Adipose tissue (tissue), 3 donors: ENCODE measurements at regions not wholly inside any gene's neighbourhood (a gene's known extent, or its start where the extent isn't known, plus 50 kb on each side); places are given as distances from the start of the nearest gene placed in this dataset.
"Not testable (repeated sequence)": the region's sequence is repeated elsewhere in the genome, so short reads cannot be mapped to it uniquely, and the experiment has no call there.

ENCODE experiments used
- H3K27ac ChIP-seq: one replicate; pipeline ENCODE4 v1.5.1; 2013; ENCODE audit warnings: low read depth, low read length
- WGBS, 3 donors: extraction: QIAGEN DNeasy Blood & Tissue Kit; methylation state at CpG; one replicate each; pipeline ENCODE4 v1.1.7; 2013; 5-methylcytosine and 5-hydroxymethylcytosine counted together
- donor health status: healthy with polysubstance abuse.
- donor health status: Bipolar disorder and iron deficiency.
- donor health status: healthy.

- 56 to 83% (median 75%) methylated on average over 2 of the region's 2 CpGs for WGBS, 3 donors
- H3K27ac ChIP-seq, result no peak overlapping the region
Measured at GRCh38 chr6:169088762-169089161, 164.9 kb downstream of the THBS2 start.

GRCh38 chr6:169087443-169088041, 166.1 kb downstream of the THBS2 start:
- WGBS, 3 donors, result 54 to 77% (median 68%) methylated on average over 3 of the region's 3 CpGs
- H3K27ac ChIP-seq, result no peak overlapping the region

GRCh38 chr6:169086616-169087015, 167.0 kb downstream of the THBS2 start:
- not testable (repeated sequence) for H3K27ac ChIP-seq
- 83 to 88% (median 84%) methylated on average over 6 of the region's 6 CpGs for WGBS, 3 donors

- no peak overlapping the region for H3K27ac ChIP-seq
- 80 to 95% (median 94%) methylated on average over 10 of the region's 10 CpGs for WGBS, 3 donors
Measured at GRCh38 chr6:169086020-169086419, 167.6 kb downstream of the THBS2 start.

- H3K27ac ChIP-seq, result no peak overlapping the region
- 54 to 67% (median 65%) methylated on average over 6 of the region's 6 CpGs for WGBS, 3 donors
Measured at GRCh38 chr6:169085466-169085865, 168.2 kb downstream of the THBS2 start.

GRCh38 chr6:169084557-169084956, 169.1 kb downstream of the THBS2 start:
- 89 to 95% (median 93%) methylated on average over 13 of the region's 13 CpGs for WGBS, 3 donors
- H3K27ac ChIP-seq, result not testable (repeated sequence)

GRCh38 chr6:169084067-169084466, 169.6 kb downstream of the THBS2 start:
- WGBS, 3 donors, result 91 to 94% (median 93%) methylated on average over 10 of the region's 10 CpGs
- no peak overlapping the region for H3K27ac ChIP-seq

- H3K27ac ChIP-seq, result no peak overlapping the region
- WGBS, 3 donors, result 51 to 58% (median 57%) methylated on average over 3 of the region's 3 CpGs
Measured at GRCh38 chr6:169083508-169083874, 170.2 kb downstream of the THBS2 start.

- H3K27ac ChIP-seq, result no peak overlapping the region
- 71 to 88% (median 87%) methylated on average over 7 of the region's 7 CpGs for WGBS, 3 donors
Measured at GRCh38 chr6:169082817-169083507, 170.7 kb downstream of the THBS2 start.

GRCh38 chr6:169082093-169082492, 171.6 kb downstream of the THBS2 start:
- 84 to 88% (median 85%) methylated on average over 5 of the region's 5 CpGs for WGBS, 3 donors
- H3K27ac ChIP-seq, result no peak overlapping the region

GRCh38 chr6:169081248-169081647, 172.4 kb downstream of the THBS2 start:
- WGBS, 3 donors, result 77 to 96% (median 92%) methylated on average over 3 of the region's 3 CpGs
- no peak overlapping the region for H3K27ac ChIP-seq

- H3K27ac ChIP-seq, result no peak overlapping the region
- WGBS, 3 donors, result 56 to 85% (median 85%) methylated on average over 3 of the region's 3 CpGs
Measured at GRCh38 chr6:169079650-169080049, 174.0 kb downstream of the THBS2 start.

- H3K27ac ChIP-seq, result no peak overlapping the region
- WGBS, 3 donors, result 88 to 96% (median 92%) methylated on average over 7 of the region's 7 CpGs
Measured at GRCh38 chr6:169078399-169079145, 175.1 kb downstream of the THBS2 start.

- WGBS, 3 donors, result 67 to 73% (median 67%) methylated on average over 9 of the region's 9 CpGs
- H3K27ac ChIP-seq, result peak overlapping the region; percentile 9
Measured at GRCh38 chr6:169075915-169076654, 177.6 kb downstream of the THBS2 start.

- 44 to 72% (median 60%) methylated on average over 19 of the region's 19 CpGs for WGBS, 3 donors
- peak overlapping the region; percentile 9 for H3K27ac ChIP-seq
Measured at GRCh38 chr6:169075211-169075914, 178.3 kb downstream of the THBS2 start.

- no peak overlapping the region for H3K27ac ChIP-seq
- WGBS, 3 donors, result 46 to 59% (median 56%) methylated on average over 4 of the region's 4 CpGs
Measured at GRCh38 chr6:169074526-169074925, 179.1 kb downstream of the THBS2 start.

- H3K27ac ChIP-seq, result no peak overlapping the region
- WGBS, 3 donors, result 57 to 65% (median 57%) methylated on average over 3 of the region's 3 CpGs
Measured at GRCh38 chr6:169073311-169073710, 180.3 kb downstream of the THBS2 start.
